ENCODE measurements at regions not wholly inside any gene's neighbourhood (a gene's known extent, or its start where the extent isn't known, plus 50 kb on each side); places are given as distances from the start of the nearest gene placed in this dataset.

DNA sequence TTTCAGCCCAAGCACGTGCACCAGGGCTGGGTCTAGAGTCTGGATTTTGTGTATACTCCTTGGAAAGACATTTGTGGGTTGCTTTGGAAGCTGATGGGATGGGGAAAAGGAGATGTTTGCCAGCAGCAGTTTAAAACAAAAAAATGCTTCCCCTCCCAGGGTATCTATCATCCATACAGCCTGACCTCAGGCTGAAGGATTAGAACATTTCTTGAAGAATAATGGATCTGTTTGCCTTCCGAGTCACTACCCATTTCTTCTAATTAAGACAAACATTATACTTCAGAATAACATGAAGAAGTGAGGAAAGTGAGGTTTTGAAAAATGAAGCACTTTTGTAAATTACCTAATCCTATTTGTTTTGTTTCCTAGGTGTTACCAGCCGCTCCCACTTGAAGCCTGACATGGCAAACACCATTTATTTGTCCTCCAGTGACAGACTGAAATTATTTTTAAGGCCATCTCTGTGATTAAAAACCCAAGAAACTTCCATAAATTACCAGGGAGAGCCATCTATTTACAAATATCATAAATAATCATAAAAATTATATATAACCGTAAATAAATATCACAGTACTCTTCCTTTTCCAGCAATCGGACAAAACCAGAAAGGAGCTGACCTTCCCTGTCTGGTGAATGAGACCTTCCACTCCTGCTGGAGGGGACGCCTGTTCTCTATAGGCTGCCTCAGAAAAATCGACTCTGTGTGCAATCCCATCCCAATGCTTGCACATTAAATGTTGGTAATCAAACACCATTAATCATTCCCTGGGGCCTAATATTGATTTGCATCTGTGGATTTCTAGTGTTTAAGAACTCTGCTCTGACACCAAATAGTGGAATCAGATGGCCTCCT is 106.8 kb downstream of the C1D start:
- Histone ChIP-seq H3K4me3 (ENCODE audit: low read depth in 1 of 3, low read length in 3 of 3) (no peak overlapping the region), H3K4me1 (ENCODE audit: control insufficient read depth in 4 of 4, insufficient read depth in 4 of 4, low read length in 3 of 4) (no peaks in the 10 kb centered on the region), H3K9ac (ENCODE audit: low read depth in 1 of 2, low read length in 2 of 2) (no peak overlapping the region), H3K27ac (ENCODE audit: low read depth in 1 of 2, low read length in 2 of 2) (no peak overlapping the region), H3K36me3 (ENCODE audit: control insufficient read depth in 4 of 4, insufficient read depth in 3 of 4, low read depth in 1 of 4, low read length in 3 of 4) (no peaks in the 10 kb centered on the region), H3K9me3 (ENCODE audit: control insufficient read depth in 4 of 4, low read length in 3 of 4) (peaks cover 0 to 6% (median 2%) of the 10 kb centered on the region in 4 donors), H3K27me3 (ENCODE audit: control insufficient read depth in 4 of 4, insufficient read depth in 4 of 4, low read length in 3 of 4) (peaks cover 0 to 3% (median 0%) of the 10 kb centered on the region in 4 donors)
- WGBS: 83% methylated on average over 7 of the region's 7 CpGs
- TF ChIP-seq, protein P1, sequence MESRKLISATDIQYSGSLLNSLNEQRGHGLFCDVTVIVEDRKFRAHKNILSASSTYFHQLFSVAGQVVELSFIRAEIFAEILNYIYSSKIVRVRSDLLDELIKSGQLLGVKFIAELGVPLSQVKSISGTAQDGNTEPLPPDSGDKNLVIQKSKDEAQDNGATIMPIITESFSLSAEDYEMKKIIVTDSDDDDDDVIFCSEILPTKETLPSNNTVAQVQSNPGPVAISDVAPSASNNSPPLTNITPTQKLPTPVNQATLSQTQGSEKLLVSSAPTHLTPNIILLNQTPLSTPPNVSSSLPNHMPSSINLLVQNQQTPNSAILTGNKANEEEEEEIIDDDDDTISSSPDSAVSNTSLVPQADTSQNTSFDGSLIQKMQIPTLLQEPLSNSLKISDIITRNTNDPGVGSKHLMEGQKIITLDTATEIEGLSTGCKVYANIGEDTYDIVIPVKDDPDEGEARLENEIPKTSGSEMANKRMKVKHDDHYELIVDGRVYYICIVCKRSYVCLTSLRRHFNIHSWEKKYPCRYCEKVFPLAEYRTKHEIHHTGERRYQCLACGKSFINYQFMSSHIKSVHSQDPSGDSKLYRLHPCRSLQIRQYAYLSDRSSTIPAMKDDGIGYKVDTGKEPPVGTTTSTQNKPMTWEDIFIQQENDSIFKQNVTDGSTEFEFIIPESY (IDR thresholded peaks at IDR 0.05): no peak
- no peak for TF ChIP-seq TAF1 (conservative IDR thresholded peaks at IDR 0.05)
- no peak for TF ChIP-seq NR2F2 (IDR thresholded peaks at IDR 0.05)
- TF ChIP-seq FOXA1 (IDR thresholded peaks at IDR 0.05): no peak
- no peak for TF ChIP-seq HNF4G (IDR thresholded peaks at IDR 0.05)
- TF ChIP-seq, protein P2, sequence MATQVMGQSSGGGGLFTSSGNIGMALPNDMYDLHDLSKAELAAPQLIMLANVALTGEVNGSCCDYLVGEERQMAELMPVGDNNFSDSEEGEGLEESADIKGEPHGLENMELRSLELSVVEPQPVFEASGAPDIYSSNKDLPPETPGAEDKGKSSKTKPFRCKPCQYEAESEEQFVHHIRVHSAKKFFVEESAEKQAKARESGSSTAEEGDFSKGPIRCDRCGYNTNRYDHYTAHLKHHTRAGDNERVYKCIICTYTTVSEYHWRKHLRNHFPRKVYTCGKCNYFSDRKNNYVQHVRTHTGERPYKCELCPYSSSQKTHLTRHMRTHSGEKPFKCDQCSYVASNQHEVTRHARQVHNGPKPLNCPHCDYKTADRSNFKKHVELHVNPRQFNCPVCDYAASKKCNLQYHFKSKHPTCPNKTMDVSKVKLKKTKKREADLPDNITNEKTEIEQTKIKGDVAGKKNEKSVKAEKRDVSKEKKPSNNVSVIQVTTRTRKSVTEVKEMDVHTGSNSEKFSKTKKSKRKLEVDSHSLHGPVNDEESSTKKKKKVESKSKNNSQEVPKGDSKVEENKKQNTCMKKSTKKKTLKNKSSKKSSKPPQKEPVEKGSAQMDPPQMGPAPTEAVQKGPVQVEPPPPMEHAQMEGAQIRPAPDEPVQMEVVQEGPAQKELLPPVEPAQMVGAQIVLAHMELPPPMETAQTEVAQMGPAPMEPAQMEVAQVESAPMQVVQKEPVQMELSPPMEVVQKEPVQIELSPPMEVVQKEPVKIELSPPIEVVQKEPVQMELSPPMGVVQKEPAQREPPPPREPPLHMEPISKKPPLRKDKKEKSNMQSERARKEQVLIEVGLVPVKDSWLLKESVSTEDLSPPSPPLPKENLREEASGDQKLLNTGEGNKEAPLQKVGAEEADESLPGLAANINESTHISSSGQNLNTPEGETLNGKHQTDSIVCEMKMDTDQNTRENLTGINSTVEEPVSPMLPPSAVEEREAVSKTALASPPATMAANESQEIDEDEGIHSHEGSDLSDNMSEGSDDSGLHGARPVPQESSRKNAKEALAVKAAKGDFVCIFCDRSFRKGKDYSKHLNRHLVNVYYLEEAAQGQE (IDR thresholded peaks at IDR 0.05): no peak
- no peak for TF ChIP-seq JUND (IDR thresholded peaks at IDR 0.05)
- no peak for TF ChIP-seq YY1 (IDR thresholded peaks at IDR 0.05)
- no peak for TF ChIP-seq HNF4A (conservative IDR thresholded peaks at IDR 0.05)
- TF ChIP-seq EGR1 (IDR thresholded peaks at IDR 0.05; ENCODE audit: low read depth in 2 of 2): no peak
- TF ChIP-seq FOXA2 (IDR thresholded peaks at IDR 0.05): no peak
- TF ChIP-seq, protein P3, sequence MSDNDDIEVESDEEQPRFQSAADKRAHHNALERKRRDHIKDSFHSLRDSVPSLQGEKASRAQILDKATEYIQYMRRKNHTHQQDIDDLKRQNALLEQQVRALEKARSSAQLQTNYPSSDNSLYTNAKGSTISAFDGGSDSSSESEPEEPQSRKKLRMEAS (IDR thresholded peaks at IDR 0.05): no peak
- TF ChIP-seq, protein P4, sequence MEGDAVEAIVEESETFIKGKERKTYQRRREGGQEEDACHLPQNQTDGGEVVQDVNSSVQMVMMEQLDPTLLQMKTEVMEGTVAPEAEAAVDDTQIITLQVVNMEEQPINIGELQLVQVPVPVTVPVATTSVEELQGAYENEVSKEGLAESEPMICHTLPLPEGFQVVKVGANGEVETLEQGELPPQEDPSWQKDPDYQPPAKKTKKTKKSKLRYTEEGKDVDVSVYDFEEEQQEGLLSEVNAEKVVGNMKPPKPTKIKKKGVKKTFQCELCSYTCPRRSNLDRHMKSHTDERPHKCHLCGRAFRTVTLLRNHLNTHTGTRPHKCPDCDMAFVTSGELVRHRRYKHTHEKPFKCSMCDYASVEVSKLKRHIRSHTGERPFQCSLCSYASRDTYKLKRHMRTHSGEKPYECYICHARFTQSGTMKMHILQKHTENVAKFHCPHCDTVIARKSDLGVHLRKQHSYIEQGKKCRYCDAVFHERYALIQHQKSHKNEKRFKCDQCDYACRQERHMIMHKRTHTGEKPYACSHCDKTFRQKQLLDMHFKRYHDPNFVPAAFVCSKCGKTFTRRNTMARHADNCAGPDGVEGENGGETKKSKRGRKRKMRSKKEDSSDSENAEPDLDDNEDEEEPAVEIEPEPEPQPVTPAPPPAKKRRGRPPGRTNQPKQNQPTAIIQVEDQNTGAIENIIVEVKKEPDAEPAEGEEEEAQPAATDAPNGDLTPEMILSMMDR (IDR thresholded peaks at IDR 0.05; ENCODE audit: low read depth, low read length, missing input control): no peak
- TF ChIP-seq SP1 (IDR thresholded peaks at IDR 0.05): no peak
- no peak for TF ChIP-seq RAD21 (IDR thresholded peaks at IDR 0.05)
- TF ChIP-seq GABPA (IDR thresholded peaks at IDR 0.05 in 1 of 2, conservative IDR thresholded peaks at IDR 0.05 in 1 of 2): no peak
- TF ChIP-seq, protein P5, sequence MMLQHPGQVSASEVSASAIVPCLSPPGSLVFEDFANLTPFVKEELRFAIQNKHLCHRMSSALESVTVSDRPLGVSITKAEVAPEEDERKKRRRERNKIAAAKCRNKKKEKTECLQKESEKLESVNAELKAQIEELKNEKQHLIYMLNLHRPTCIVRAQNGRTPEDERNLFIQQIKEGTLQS (IDR thresholded peaks at IDR 0.05): no peak
- TF ChIP-seq RXRA (IDR thresholded peaks at IDR 0.05): no peak
- no peak for DNase-seq (ENCODE audit: low spot score)
